SK-N-MC (cell line): ENCODE measurements at regions not wholly inside any gene's neighbourhood (a gene's known extent, or its start where the extent isn't known, plus 50 kb on each side); places are given as distances from the start of the nearest gene placed in this dataset.

ENCODE experiments used
- EZH2 ChIP-seq: fragments of 200-600 bp; sonication (generic); IDR thresholded peaks from one replicate; pipeline ENCODE4 v1.6.1; 2017; ENCODE audit warnings: antibody characterized with exemption
- FOXP2 ChIP-seq: optimal IDR thresholded peaks from 2 replicates; pipeline ENCODE3; 2011; ENCODE audit warnings: mild to moderate bottlenecking, moderate library complexity; ENCODE audit not compliant: insufficient read depth; ENCODE audit errors: extremely low read length, control extremely low read depth
- POLR2AphosphoS5 ChIP-seq: IDR thresholded peaks from 2 replicates; pipeline ENCODE4 v1.6.1; 2012; ENCODE audit warnings: mild to moderate bottlenecking, low read depth, low read length, borderline replicate concordance

DNA sequence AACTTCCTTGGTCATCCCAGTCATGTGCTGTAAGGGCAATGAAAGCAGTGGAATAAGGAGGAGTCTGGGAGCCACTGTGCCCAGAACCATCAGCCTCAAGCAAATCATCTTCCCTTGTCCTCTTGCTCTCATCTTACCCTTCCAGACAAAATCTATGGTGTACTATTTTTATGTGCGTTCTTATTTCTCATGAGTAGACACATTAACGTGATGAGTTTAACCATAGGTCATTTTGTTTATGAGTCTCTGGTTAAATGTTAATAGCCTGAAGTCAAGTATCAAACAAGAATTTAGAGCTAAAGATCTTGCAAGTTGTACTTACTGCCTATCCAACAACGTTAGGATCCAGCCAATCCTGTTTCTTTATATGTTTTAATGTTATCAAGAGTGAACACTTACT lies 495.3 kb downstream of the SPRY1 start:
- TF ChIP-seq POLR2AphosphoS5 (no peak), EZH2 (no peak), FOXP2 (no peak)
